NCI-H82 treated with DMSO at 0.1 percent for 48 hours (cell line): ENCODE measurements at regions not wholly inside any gene's neighbourhood (a gene's known extent, or its start where the extent isn't known, plus 50 kb on each side); places are given as distances from the start of the nearest gene placed in this dataset.
"Not testable (repeated sequence)": the region's sequence is repeated elsewhere in the genome, so short reads cannot be mapped to it uniquely, and the experiment has no call there.

Experiments used
- DNase-seq: peaks from one replicate; lab custom pipeline; 2025; ENCODE audit not compliant: unreplicated experiment; lab: John Stamatoyannopoulos, UW

- DNase-seq = no peak
These were observed 87.9 kb upstream of the MSTN start for GRCh38 chr2:190150413-190150812.

- DNase-seq = no peak
These were observed 87.4 kb upstream of the MSTN start for GRCh38 chr2:190149908-190150307.

- DNase-seq = no peak
These were observed 86.7 kb upstream of the MSTN start for GRCh38 chr2:190149200-190149599.

GRCh38 chr2:190146109-190146508 is 83.6 kb upstream of the MSTN start:
- not testable (repeated sequence) for DNase-seq

GRCh38 chr2:190140474-190140873 is 77.9 kb upstream of the MSTN start:
- DNase-seq = not testable (repeated sequence)

GRCh38 chr2:190139371-190139770 is 76.8 kb upstream of the MSTN start:
- DNase-seq = no peak

GRCh38 chr2:190138032-190138431 is 75.5 kb upstream of the MSTN start:
- DNase-seq = no peak

- no peak for DNase-seq
These were observed 75.0 kb upstream of the MSTN start for GRCh38 chr2:190137561-190137960.

GRCh38 chr2:190136825-190137224 is 74.3 kb upstream of the MSTN start:
- no peak for DNase-seq

- no peak for DNase-seq
These were observed 73.7 kb upstream of the MSTN start for GRCh38 chr2:190136259-190136658.

- DNase-seq = no peak
These were observed 67.1 kb upstream of the MSTN start for GRCh38 chr2:190129421-190130199.

GRCh38 chr2:190127651-190128050 is 65.1 kb upstream of the MSTN start:
- no peak for DNase-seq

GRCh38 chr2:190126798-190127197 is 64.3 kb upstream of the MSTN start:
- no peak for DNase-seq

GRCh38 chr2:190123956-190124355 is 61.4 kb upstream of the MSTN start:
- no peak for DNase-seq

- DNase-seq = peak; percentile 11
These were observed 59.4 kb upstream of the MSTN start for GRCh38 chr2:190121971-190122370.

- DNase-seq = no peak
These were observed 58.8 kb upstream of the MSTN start for GRCh38 chr2:190121305-190121704.

- no peak for DNase-seq
These were observed 57.5 kb upstream of the MSTN start for GRCh38 chr2:190119923-190120590.

GRCh38 chr2:190119257-190119656 is 56.7 kb upstream of the MSTN start:
- no peak for DNase-seq

- DNase-seq = no peak
These were observed 54.8 kb upstream of the MSTN start for GRCh38 chr2:190117305-190117704.

GRCh38 chr2:190113000-190113399 is 50.5 kb upstream of the MSTN start:
- no peak for DNase-seq
